H9 (cell line): ENCODE measurements at regions not wholly inside any gene's neighbourhood (a gene's known extent, or its start where the extent isn't known, plus 50 kb on each side); places are given as distances from the start of the nearest gene placed in this dataset.

ENCODE experiments used
- DNase-seq: peaks from one replicate; pipeline ENCODE4 v3.0.0-alpha.2; 2017
- H2AFZ ChIP-seq: one replicate; pipeline ENCODE4 v1.6.1; 2013; ENCODE audit warnings: mild to moderate bottlenecking, low read length, control low read depth, moderate library complexity
- H2AK5ac ChIP-seq: 2 replicates; pipeline ENCODE4 v1.6.1; 2013; ENCODE audit warnings: low read length, control low read depth, mixed read lengths; ENCODE audit not compliant: insufficient read length
- H2BK120ac ChIP-seq: one replicate; pipeline ENCODE4 v1.6.1; 2013; ENCODE audit warnings: low read depth, mild to moderate bottlenecking, low read length, control low read depth, inconsistent platforms; ENCODE audit not compliant: poor library complexity, severe bottlenecking
- H2BK12ac ChIP-seq: 2 replicates; pipeline ENCODE4 v1.6.1; 2013; ENCODE audit warnings: low read length, control low read depth, mixed read lengths, low read depth; ENCODE audit not compliant: insufficient read length
- H2BK15ac ChIP-seq: 2 replicates; pipeline ENCODE4 v1.6.1; 2013; ENCODE audit warnings: low read depth, low read length, control low read depth
- H2BK20ac ChIP-seq: one replicate; pipeline ENCODE4 v1.6.1; 2013; ENCODE audit warnings: low read depth, mild to moderate bottlenecking, low read length, control low read depth, inconsistent platforms; ENCODE audit not compliant: poor library complexity, severe bottlenecking
- H2BK5ac ChIP-seq: 2 replicates; pipeline ENCODE4 v1.6.1; 2013; ENCODE audit warnings: low read length, control low read depth, mixed read lengths; ENCODE audit not compliant: insufficient read length
- H3K14ac ChIP-seq: 2 replicates; pipeline ENCODE4 v1.6.1; 2013; ENCODE audit warnings: low read length, control low read depth; ENCODE audit not compliant: insufficient read depth
- H3K18ac ChIP-seq: 2 replicates; pipeline ENCODE4 v1.6.1; 2013; ENCODE audit warnings: low read depth, mild to moderate bottlenecking, mixed read lengths, low read length, control low read depth; ENCODE audit not compliant: insufficient read length
- H3K23ac ChIP-seq: 2 replicates; pipeline ENCODE4 v1.6.1; 2013; ENCODE audit warnings: low read length, control low read depth, mixed read lengths, low read depth; ENCODE audit not compliant: insufficient read length
- H3K23me2 ChIP-seq: 2 replicates; pipeline ENCODE4 v1.6.1; 2013; ENCODE audit warnings: low read depth, mild to moderate bottlenecking, mixed read lengths, low read length, control low read depth; ENCODE audit not compliant: insufficient read length, poor library complexity, severe bottlenecking
- H3K27ac ChIP-seq: 2 replicates; pipeline ENCODE4 v1.5.1; 2013; ENCODE audit warnings: low read length, control low read depth, mixed read lengths, low read depth; ENCODE audit not compliant: insufficient read length
- H3K27me3 ChIP-seq: 2 replicates; pipeline ENCODE4 v1.6.1; 2013; ENCODE audit warnings: low read length, control low read depth, inconsistent platforms; ENCODE audit not compliant: insufficient read depth
- H3K4ac ChIP-seq: 2 replicates; pipeline ENCODE4 v1.6.1; 2013; ENCODE audit warnings: low read depth, mild to moderate bottlenecking, control low read depth, inconsistent platforms, low read length, moderate library complexity
- H3K4me1 ChIP-seq: 2 replicates; pipeline ENCODE4 v1.6.1; 2013; ENCODE audit warnings: low read length, control low read depth, inconsistent platforms; ENCODE audit not compliant: insufficient read depth
- H3K4me2 ChIP-seq: 2 replicates; pipeline ENCODE4 v1.6.1; 2013; ENCODE audit warnings: low read length, control low read depth, mixed read lengths; ENCODE audit not compliant: insufficient read length, insufficient read depth
- H3K56ac ChIP-seq: 2 replicates; pipeline ENCODE4 v1.6.1; 2013; ENCODE audit warnings: low read depth, mild to moderate bottlenecking, mixed read lengths, low read length, control low read depth; ENCODE audit not compliant: insufficient read length
- H3K79me1 ChIP-seq: 2 replicates; pipeline ENCODE4 v1.6.1; 2013; ENCODE audit warnings: low read depth, mild to moderate bottlenecking, moderate library complexity, low read length, control low read depth, inconsistent platforms; ENCODE audit not compliant: insufficient read depth, poor library complexity, severe bottlenecking
- H3K79me2 ChIP-seq: 2 replicates; pipeline ENCODE4 v1.6.1; 2013; ENCODE audit warnings: low read length, control low read depth, inconsistent platforms; ENCODE audit not compliant: insufficient read depth
- H3K9ac ChIP-seq: 2 replicates; pipeline ENCODE4 v1.6.1; 2013; ENCODE audit warnings: low read length, control low read depth, mixed read lengths; ENCODE audit not compliant: insufficient read length; ENCODE audit errors: extremely low read depth
- H3K9me3 ChIP-seq: one replicate; pipeline ENCODE4 v1.6.1; 2013; ENCODE audit warnings: low read depth, low read length, inconsistent platforms; ENCODE audit not compliant: control insufficient read depth
- H3T11ph ChIP-seq: one replicate; pipeline ENCODE4 v1.6.1; 2013; ENCODE audit warnings: mild to moderate bottlenecking, low read length, control low read depth, inconsistent platforms
- H4K20me1 ChIP-seq: one replicate; pipeline ENCODE4 v1.6.1; 2013; ENCODE audit not compliant: control insufficient read depth, insufficient read length, insufficient read depth
- H4K5ac ChIP-seq: 2 replicates; pipeline ENCODE4 v1.6.1; 2013; ENCODE audit warnings: low read depth, mild to moderate bottlenecking, mixed read lengths, low read length, control low read depth; ENCODE audit not compliant: insufficient read length
- H4K8ac ChIP-seq: replicated peaks from 2 replicates; pipeline ENCODE4 v1.6.1; 2013; ENCODE audit warnings: low read length, control low read depth, mixed read lengths, low read depth; ENCODE audit not compliant: insufficient read length
- H4K91ac ChIP-seq: 2 replicates; pipeline ENCODE4 v1.6.1; 2013; ENCODE audit warnings: low read depth, mild to moderate bottlenecking, moderate library complexity, mixed read lengths, low read length, control low read depth; ENCODE audit not compliant: insufficient read length
- H3K27ac Mint-ChIP-seq, 3 experiments: 2 replicates in 2 of 3; 3 replicates in 1 of 3; pipeline ENCODE4 v1.8.0; 2020 to 2021; ENCODE audit warnings: mixed read lengths in 3 of 3, mild to moderate bottlenecking in 1 of 3, moderate library complexity in 1 of 3
- H3K27me3 Mint-ChIP-seq: 2 replicates; pipeline ENCODE4 v1.8.0; 2021; ENCODE audit warnings: low read depth, mild to moderate bottlenecking, moderate library complexity, mixed read lengths
- H3K36me3 Mint-ChIP-seq, 3 experiments: 2 replicates in 2 of 3; 3 replicates in 1 of 3; pipeline ENCODE4 v1.8.0; 2020 to 2021; ENCODE audit warnings: low read depth in 3 of 3, mixed read lengths in 3 of 3; ENCODE audit not compliant: insufficient read depth in 1 of 3
- H3K4me1 Mint-ChIP-seq, 2 experiments: 2 replicates each; pipeline ENCODE4 v1.8.0; 2020; ENCODE audit warnings: mixed read lengths in 2 of 2
- H3K4me3 Mint-ChIP-seq, 2 experiments: 2 replicates in 1 of 2; 3 replicates in 1 of 2; pipeline ENCODE4 v1.8.0; 2020 to 2021; ENCODE audit warnings: mild to moderate bottlenecking in 2 of 2, mixed read lengths in 2 of 2, moderate library complexity in 1 of 2
- H3K9me3 Mint-ChIP-seq, 2 experiments: 2 replicates in 1 of 2; 3 replicates in 1 of 2; pipeline ENCODE4 v1.8.0; 2020; ENCODE audit warnings: mild to moderate bottlenecking in 2 of 2, mixed read lengths in 2 of 2, moderate library complexity in 1 of 2
- CTCF ChIP-seq: fragments of 200-600 bp; sonication (generic); conservative IDR thresholded peaks from 3 replicates; pipeline ENCODE4 v1.8.0; 2021; ENCODE audit warnings: antibody characterized with exemption, mild to moderate bottlenecking
- WGBS: extraction: QIAGEN DNeasy Blood & Tissue Kit; methylation state at CpG from one replicate; pipeline ENCODE4 v1.1.7; 2013; ENCODE audit warnings: missing lambda C conversion rate, low lambda C conversion rate, mixed read lengths; ENCODE audit not compliant: insufficient read length; ENCODE audit errors: extremely low coverage; 5-methylcytosine and 5-hydroxymethylcytosine counted together

GRCh38 chr9:94005272-94005901 lies 50.2 kb upstream of the BARX1 start:
- Histone ChIP-seq H3K14ac (no peak overlapping the region), H3K27me3 (no peaks in the 10 kb centered on the region), H2BK12ac (no peak overlapping the region), H3K9me3 (no peaks in the 10 kb centered on the region), H3K23me2 (no peaks in the 10 kb centered on the region), H3K4ac (no peak overlapping the region), H4K8ac (no peak overlapping the region), H3K9ac (no peak overlapping the region), H3K18ac (no peak overlapping the region), H3K23ac (no peak overlapping the region), H2AK5ac (no peak overlapping the region), H2BK15ac (no peak overlapping the region), H3K79me1 (no peaks in the 10 kb centered on the region), H2BK120ac (no peak overlapping the region), H3K56ac (no peak overlapping the region), H2BK20ac (no peak overlapping the region), H3K4me1 (no peaks in the 10 kb centered on the region), H3T11ph (no peak overlapping the region), H2AFZ (no peak overlapping the region), H4K91ac (no peak overlapping the region), H3K27ac (no peak overlapping the region), H4K5ac (no peak overlapping the region), H3K4me2 (no peak overlapping the region), H2BK5ac (no peak overlapping the region), H3K79me2 (no peaks in the 10 kb centered on the region), H4K20me1 (no peaks in the 10 kb centered on the region)
- H3K36me3 Mint-ChIP-seq, result no peaks in the 10 kb centered on the region
- no peak overlapping the region for H3K4me3 Mint-ChIP-seq
- no peak overlapping the region for H3K27ac Mint-ChIP-seq
- TF ChIP-seq CTCF, result no peak
- H3K9me3 Mint-ChIP-seq, result no peaks in the 10 kb centered on the region
- no CpG with 5 or more reads among the region's 3 CpGs for WGBS
- H3K27me3 Mint-ChIP-seq, result peaks cover 4% of the 10 kb centered on the region
- no peak for DNase-seq
- H3K4me1 Mint-ChIP-seq, result peaks cover 0 to 2% of the 10 kb centered on the region in 2 experiments; a peak in 1 of 4 replicates
